ENCODE measurements at regions not wholly inside any gene's neighbourhood (a gene's known extent, or its start where the extent isn't known, plus 50 kb on each side); places are given as distances from the start of the nearest gene placed in this dataset.

DNA sequence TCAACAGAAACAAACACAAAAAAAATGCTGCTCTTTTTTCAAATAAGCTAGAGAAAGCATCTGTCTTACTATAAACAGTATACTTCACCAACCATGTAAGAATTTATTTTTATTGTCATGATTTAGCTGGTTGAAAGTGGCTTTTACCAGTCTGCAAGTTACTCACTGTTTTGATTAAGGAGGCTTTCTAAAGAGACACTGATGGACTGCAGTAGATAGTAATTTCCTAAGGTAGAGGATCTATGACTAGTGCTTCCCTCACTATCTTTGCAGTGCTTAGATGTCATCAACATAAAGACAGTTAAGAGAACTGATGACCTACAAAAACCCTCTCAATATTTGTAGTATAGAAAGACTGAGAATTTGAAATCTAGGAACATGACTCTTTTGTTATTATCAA lies 846.2 kb upstream of the AGA start:
- no peak for DNase-seq

DNA sequence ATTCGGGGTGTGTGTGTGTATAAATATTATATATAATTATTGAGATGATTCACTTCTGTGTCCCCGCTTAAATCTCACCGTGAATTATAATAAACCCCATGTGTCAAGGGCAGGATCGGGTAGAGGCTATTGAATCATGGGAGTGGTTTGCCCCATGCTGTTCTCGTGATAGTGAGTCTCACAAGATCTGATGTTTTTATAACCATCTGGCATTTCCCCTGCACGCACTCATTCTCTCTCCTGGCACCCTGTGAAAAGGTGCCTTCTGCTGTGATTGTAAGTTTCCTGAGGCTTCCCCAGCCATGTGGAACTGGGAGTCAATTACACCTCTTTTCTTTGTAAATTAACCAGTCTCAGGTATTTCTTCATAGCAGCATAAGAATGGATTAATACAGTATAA lies 851.4 kb upstream of the AGA start:
- DNase-seq: no peak

DNA sequence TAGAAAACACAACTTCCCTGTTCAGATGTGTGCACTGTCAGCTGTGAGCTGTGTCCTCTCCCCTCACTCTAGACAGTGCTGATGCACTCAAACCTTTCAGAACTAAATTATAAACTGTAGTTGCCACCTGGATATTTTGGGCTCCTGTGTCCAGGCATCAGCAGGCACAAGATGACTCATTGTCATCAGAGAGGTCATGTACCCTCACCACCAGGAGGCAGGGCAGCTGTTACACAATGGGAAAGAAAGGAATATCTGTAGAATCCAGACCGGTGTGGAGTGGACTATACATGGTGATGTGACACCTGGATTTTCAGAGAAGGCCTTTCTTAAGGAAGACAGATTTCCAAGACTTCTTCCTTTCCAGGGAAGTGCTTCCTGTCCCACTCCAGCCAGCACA lies 854.4 kb upstream of the AGA start:
- DNase-seq: no peak

DNA sequence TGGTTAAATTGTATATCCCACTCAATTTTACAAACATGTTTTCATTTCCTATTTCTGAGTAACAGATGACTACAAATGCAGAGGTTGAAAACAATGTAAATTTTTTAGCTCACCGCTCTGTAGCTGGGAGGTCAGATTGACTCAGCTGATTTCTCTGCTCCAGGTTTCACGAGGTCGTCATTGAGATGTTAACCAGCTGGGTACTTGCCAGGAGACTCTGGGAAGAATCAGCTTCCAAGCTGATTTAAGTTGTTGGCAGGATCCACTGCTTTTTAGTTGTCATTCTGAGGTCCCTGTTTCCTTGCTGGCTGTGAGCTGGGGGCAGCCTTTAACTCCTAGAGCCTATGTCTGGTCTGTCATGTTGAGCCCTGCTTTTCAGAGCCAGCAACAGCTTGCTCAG lies 864.3 kb upstream of the AGA start:
- no peak for DNase-seq

DNA sequence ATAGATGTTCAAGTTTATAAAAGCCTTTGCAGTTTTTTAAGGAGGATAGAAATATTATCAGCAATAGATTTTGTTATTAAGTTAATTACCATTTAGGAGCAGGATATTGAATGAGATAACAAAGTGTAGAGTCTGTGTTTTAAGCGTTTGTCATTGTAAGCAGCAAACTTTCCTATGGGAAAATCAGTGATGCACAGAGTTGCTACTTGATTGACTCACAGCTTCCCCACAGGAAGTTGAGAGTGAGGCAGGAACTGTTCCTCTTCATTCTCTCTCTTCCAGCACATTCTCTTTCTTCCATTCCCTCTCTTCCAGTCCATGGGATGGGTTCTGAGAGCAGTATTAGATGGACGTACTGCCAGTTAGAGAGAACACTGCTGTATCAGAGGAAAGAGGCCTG lies 867.7 kb upstream of the AGA start:
- DNase-seq: no peak

DNA sequence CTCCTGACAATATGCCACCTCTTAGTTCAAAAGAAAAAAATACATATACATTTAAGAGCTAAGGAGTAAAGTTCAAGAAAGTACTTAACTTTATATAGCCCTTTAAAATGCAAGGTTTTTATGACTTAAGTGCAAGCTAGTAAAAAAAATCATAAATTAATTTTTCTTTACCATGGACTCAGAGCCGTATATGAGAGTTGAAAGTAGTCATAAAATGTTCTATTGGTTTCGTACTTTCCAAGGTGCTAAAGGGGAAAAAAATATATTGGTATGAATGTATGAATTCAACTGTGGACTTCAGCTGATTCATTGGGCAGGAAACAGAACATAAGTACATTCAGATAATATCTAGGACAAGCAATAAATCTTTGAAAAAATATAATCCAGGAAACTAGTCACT lies 869.8 kb upstream of the AGA start:
- DNase-seq: no peak

DNA sequence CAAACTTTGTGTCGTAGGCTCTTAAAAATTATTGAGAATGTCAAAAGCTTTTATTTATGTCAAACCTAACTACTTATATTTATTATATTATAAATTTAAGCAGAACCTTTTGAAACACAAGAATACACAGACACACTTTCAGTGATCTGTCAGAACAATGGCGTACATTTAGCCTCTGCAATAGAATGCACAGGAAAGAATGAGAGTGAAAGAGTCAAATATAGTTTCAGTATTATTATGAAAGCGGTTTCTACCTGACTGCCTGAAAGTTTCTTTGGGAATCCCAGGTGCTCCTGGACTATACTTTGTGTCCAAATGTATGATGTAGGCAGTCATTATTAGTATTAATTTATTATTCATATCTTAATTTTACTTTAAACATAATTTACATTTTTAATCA lies 872.0 kb upstream of the AGA start:
- DNase-seq: no peak

DNA sequence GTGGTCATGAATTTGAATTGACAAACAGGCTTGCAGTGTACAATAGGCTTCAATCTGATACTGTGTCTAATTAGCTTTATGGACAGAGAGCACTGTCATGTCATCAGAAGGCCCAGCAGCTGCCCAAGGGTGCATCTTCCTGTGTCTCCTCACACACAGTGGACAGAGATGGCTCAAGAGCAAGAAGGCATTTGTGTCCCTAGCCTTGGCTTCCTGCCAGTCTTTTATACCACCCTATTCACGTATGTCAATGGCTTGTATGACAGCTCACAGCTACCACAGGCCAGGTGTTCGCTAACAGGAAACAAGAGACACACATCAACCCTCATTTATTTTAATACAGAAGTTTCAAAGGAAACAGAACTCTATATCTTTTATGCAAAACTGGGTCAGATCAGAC lies 874.0 kb upstream of the AGA start:
- DNase-seq: no peak

DNA sequence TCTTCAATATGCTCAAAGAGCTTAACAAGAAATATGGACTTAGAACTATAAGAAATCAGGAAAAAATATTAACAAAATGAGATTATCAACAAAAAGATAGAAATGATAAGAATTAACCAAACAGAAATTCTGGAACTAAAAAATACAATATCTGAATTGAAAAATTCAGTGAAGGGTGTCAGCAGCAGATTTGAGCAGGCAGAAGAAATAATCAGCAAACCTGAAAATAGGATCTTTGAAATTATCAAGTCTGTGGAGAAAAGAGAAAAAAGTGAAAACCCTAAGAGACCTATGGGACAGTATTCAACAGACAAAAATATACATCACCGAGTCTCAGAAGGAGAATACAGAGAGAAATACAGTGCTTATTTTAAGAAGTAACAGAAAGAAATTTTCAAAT lies 877.8 kb upstream of the AGA start:
- no peak for DNase-seq

DNA sequence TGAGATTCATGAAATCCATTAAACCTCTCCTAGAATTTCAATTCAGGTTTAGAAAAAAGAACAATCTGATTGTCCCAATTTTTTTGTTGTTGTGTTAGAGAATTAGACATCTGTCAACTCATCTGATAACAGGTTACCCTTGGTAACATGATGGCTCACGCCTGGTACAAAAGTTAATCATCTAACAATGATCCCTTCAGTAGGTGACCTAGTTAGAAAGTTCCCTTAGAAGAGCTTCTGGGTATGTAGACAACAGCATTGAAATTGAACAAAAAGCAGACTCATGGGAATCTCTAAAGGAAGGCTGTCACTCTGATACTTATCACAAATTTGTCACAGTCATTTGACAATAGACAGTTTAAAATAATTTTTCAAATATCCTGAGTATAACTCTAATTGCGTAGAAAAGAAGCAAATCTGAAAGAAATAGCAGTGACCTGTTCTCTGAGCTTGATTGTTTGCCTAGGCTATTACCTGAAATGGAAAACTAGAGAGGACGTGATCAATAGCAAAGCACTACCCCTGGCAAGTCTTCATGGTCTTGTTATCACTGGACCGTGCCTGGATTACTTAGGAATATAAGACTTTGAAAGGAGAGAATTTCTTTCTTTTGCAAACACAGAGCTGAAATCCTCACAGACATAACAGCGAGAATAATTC lies 880.4 kb upstream of the AGA start:
- no peak for DNase-seq

DNA sequence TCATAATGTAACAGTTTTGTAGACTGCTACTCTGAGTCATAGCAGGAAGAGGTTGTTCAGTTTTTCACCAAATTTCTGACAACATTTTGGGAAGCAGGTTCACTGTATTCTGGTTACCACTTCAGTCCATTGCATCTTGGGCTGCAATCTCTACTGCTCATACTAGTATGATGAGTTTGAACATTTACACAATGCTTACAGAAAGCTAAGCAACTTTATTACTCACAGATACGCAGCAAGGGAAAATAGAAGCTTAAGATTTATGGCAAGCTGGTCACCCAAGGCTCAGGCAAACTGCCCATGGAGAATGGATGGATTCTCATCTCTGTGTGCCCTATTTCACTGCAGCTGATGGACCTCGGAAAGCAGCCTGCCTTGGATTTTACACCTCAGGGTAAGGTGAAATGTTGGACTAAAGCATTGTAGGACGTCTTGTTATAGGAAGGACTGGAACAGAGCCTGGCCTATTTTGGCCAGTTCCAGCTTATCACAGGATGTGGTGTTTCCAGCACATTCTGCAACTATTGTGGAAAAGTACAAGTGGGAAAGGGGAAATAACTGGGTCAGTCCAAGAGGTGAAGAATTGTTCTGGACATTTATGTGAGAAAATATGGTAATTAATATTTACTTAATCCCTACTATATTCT lies 887.1 kb upstream of the AGA start:
- no peak for DNase-seq

DNA sequence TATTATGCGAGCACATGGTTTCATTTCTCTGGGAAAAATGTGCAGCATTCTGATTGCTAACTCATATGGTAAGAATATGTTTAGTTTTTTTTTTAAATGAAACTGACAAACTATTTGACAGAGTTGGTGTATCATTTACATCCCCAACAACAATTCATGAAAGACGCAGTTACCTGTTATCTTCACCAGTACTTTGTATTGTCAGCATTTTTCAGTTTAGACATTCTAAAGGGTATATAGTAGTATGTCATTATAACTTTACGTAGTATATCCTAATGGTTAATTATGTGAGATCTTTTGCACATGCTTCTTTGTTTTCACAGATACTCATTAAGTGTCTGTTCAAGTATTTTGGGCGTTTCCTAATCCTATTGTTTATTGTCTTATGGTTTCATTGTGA lies 891.1 kb upstream of the AGA start:
- DNase-seq: no peak

DNA sequence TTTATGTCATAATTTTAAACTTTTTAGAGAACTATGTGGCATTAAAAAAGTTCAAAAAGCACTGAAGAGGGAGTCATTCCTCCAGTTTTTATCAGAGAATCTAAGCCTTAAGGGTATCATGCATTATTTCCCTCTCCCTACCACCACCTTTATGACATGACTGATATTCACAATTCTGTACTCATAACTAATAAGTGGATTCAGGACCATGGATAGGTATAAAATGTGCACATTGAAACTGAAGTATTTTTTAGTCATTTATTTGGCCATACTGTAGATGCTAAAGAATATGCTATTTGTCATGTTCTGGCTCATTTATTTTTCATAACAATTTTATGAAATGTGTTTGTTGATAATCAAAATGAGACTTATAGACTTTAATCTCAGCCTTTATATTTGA lies 897.5 kb upstream of the AGA start:
- DNase-seq: no peak

DNA sequence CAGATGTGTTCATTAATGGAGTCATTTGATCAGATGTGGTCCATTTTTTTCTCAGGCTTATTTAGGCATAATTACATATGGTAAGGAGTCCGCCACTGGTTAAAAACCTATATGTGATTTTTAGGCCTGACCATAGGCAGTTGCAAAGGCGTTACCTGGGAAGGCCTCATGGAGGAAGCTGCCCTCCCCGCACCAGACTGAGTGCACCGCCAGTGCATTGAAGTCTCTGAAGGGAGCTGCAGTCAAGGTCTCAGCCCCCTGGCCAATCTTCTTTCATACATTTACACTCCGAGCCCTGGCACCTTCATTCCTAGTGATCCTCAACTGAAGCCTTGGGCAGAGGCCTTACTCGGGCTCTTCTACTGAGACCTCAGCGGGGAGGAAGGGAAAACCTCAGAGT lies 898.2 kb upstream of the AGA start:
- DNase-seq: no peak

DNA sequence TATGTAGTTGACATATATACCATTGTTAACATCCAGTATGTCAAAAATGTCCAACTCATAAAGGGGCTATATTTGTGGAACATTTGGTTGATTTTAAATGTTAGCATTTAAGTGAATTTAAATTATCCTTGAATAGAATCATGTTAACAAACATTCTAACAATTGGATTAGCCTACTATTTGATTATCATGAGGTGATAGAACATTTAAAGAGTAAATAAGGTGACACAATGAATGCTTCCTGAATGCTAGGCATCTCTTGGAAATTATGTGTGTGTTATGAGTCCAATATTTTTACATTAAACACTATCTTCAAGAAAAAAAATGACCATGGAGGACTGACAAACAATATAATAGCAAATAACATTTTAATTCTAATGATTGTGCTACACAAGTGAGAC lies 901.9 kb upstream of the AGA start:
- DNase-seq: no peak

DNA sequence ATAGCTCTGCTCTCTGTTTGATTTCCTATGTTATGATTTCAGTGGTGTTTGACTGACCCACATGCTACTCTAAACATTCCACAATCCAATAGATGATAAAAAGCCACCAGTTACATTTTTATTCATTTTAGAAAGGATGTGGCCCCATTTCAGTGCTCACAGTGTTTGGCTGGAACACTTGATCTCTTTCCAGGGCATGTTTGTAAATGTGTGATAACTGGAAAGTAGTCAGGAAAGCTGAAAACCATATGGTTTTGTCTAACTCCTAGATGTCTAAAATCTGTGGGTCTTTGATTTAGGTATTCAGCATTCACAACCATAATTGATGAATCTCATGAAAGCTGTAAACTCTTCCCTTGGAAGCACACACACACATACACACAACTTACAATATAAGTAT lies 904.9 kb upstream of the AGA start:
- no peak for DNase-seq

DNA sequence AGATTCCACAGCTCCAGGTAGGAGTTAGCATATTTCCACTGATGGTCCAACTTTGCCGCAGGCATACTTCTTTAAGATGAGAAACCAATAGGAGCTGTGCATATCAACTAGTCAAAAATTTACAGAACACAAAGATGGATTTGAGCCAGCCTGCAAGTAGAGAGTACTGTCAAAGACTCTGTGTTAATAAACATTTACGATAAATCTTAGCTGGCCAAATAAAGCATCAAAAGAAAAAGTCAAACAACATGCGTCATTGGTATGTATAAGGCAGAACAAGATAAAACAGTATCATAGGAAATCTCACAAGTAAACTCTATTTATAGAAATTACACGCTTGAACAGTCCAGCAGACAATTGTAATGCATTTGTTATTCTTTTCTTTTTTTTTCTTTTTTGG lies 907.4 kb upstream of the AGA start:
- DNase-seq: no peak

DNA sequence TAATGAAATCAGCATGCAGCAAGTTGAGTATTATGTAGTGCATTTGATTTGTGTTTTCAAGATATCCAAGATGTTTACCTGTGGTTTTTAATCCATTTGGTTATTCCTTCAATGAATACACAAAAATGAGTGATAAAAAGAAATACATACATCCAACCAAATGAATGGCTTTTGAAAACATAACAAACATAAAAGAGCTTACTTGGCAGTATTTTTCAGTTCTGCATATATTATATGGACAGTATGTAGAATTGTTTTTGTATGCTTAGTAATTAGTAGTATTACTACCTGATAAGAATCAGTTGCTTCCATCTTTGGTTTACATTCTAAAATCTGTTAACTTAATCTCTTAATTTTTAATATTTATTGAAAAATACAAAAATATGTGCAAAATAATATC lies 908.9 kb upstream of the AGA start:
- no peak for DNase-seq

DNA sequence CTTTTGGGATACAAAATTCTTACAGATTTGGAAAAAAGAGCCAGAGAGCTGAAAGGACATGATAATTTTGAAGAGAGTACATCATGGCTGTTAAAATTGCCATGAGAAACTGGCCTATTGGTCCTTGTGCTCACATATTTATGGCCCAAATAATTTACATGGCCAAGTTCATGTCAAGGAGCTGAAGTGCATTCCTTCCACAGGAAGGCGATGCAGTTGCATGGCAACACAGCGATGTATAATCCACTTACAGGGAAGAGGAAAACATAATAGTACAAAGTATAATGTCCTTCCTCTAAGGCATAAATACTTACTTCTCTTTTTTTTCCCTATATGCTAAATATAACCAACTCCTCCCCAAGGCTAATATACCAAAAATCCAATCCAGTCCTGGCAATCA lies 914.5 kb upstream of the AGA start:
- DNase-seq: no peak

DNA sequence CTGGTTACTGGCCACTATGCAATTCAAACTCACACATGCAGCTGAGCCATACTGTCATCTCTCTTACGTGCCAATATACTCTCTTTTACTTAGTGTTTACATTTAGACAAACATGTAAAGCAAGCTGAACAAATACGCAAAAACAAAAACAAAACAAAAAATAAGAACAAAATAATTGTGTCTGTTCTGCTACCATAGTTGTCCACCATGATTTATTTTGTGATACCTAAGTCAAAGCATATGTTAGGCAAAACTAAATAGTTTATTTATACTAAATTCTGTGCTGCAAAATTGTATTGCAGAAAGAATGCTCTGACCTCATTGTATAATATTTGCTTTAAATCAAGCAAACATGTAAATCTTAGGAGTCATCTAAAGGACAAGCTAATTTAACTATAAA lies 943.2 kb upstream of the AGA start:
- DNase-seq: no peak

DNA sequence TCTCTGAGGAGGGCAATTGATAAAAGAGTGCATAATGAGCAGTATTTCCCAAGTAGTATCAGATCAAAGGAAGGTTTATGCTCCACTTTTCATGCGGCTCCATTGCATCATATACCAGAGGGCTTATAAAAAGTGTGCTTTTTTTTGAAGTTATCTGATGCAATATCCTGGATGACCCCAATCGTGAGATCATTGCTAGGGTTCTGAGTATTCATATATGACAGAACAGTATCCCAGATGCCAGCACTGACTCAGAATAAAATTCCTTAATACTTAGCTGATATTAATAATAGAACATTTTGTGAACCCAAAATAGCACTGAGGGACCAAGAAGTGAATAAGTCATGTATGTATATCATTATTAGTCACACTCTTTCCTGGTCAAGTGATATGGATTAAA lies 945.5 kb upstream of the AGA start:
- no peak for DNase-seq

DNA sequence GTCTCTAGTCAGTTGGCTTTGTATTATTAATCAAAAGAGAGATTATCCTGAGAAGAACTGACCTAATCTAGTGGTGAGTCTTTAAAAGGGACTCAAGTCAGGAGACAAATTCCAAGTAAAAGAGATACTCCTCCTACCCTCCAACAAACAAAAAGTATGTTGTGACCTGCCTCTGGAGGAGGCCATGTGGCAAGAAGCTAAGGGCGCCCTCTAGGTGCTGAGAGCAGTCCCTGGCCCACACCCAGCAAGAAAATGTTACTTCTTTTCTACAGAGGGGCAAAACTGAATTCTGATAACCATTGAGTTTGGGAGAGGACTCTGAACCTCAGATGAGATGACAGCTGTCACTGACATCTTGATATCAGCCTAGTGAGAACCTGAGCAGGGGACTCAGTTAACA lies 953.6 kb upstream of the AGA start:
- DNase-seq: no peak

DNA sequence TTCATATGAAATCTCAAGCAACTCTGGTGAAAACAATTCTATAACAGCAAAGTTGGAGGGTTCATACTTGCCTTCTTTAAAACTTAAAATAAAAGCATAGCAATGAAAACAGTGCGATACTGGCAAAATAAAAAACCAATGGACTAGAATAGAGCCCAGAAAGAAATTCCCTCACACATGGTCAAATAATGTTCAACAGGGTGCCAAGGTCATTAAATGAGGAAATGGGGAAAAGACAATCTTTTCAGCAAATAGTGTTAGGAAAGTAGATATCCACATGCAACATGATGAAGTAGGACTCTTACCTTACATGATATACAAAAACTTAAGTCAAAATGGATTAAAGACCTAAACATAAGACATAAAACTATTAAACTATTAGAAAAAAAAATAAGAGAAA lies 970.2 kb upstream of the AGA start:
- no peak for DNase-seq

DNA sequence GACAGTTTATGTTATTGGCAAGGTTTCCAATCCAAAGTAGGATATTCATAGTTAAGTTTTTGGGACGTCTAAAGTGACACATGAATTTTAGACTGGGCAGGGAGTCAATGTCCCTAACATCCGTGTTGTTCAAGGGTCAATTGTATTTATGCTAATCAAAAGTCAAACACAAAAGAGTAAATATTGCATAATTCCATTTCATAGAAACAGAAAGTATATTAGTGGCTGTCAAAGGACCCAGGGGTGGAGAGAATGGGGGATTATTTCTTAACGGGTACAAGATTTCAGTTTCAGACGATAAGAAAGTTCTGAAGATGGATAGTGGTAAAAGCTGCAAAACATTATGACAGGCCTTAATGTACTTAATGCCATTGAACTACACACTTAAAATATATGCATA lies 971.8 kb upstream of the AGA start:
- no peak for DNase-seq

Measured in left kidney (tissue), 1 donor.